T-cell (primary cell): ENCODE measurements at regions not wholly inside any gene's neighbourhood (a gene's known extent, or its start where the extent isn't known, plus 50 kb on each side); places are given as distances from the start of the nearest gene placed in this dataset.

Source experiments
- ATAC-seq, 4 experiments: fragments of 200-7000 bp in 3 of 4; fragments of 150-1000 bp in 1 of 4; cut with Tn5 transposase; replicated peaks in 1 of 4; 1 replicate in 3 of 4; 2 replicates in 1 of 4; pipeline ENCODE4 v1.10.0; 2021; ENCODE audit warnings: moderate library complexity in 3 of 4, mild to moderate bottlenecking in 2 of 4, moderate number of reproducible peaks in 1 of 4
- CTCF ChIA-PET, 2 donors: fragments of 300-600 bp; sonication (Branson Sonifier 250); formaldehyde crosslinking; loops; one replicate each; lab custom pipeline; 2022; ENCODE audit warnings: antibody characterized with exemption in 2 of 2; lab: Charles Lee
- POLR2A ChIA-PET, 2 donors: fragments of 300-600 bp; sonication (Branson Sonifier 250); formaldehyde crosslinking; loops; one replicate each; lab custom pipeline; 2022; ENCODE audit warnings: antibody characterized with exemption in 2 of 2; lab: Charles Lee
- DNase-seq, 35 experiments: peaks; one replicate each; pipeline versions ENCODE4 v3.0.0 to v3.0.0-alpha.2; 2013 to 2023
- H3K27ac ChIP-seq: one replicate; pipeline ENCODE4 v1.5.1; 2013; ENCODE audit warnings: low read length
- H3K27me3 ChIP-seq, 2 experiments: replicated peaks in 1 of 2; 1 replicate in 1 of 2; 2 replicates in 1 of 2; pipeline versions ENCODE4 v1.6.1 to v1.7.0; 2013; ENCODE audit warnings: low read length in 1 of 2, mixed read lengths in 1 of 2; ENCODE audit not compliant: control insufficient read depth in 2 of 2, insufficient read depth in 2 of 2; ENCODE audit errors: extremely low read depth in 1 of 2
- H3K36me3 ChIP-seq, 2 donors: 1 replicate in 1 of 2; 2 replicates in 1 of 2; pipeline versions ENCODE4 v1.6.1 to v1.7.0; 2013; ENCODE audit warnings: low read length in 1 of 2; ENCODE audit not compliant: control insufficient read depth in 2 of 2, insufficient read depth in 1 of 2; ENCODE audit errors: extremely low read depth in 1 of 2
- H3K4me1 ChIP-seq, 2 experiments: 1 replicate in 1 of 2; 2 replicates in 1 of 2; pipeline versions ENCODE4 v1.6.1 to v1.7.0; 2013; ENCODE audit warnings: low read length in 2 of 2, mixed read lengths in 1 of 2; ENCODE audit not compliant: insufficient read depth in 2 of 2, control insufficient read depth in 1 of 2; ENCODE audit errors: extremely low read depth in 1 of 2
- H3K4me3 ChIP-seq, 2 donors: 1 replicate in 1 of 2; 2 replicates in 1 of 2; pipeline versions ENCODE4 v1.5.1 to v1.7.0; 2013; ENCODE audit warnings: mild to moderate bottlenecking in 2 of 2, low read length in 1 of 2, moderate library complexity in 1 of 2; ENCODE audit not compliant: control insufficient read depth in 1 of 2; ENCODE audit errors: extremely low read depth in 1 of 2
- H3K9me3 ChIP-seq: 2 replicates; pipeline ENCODE4 v1.7.0; 2013
- H3K27ac Mint-ChIP-seq, 2 donors: one replicate each; pipeline ENCODE4 v1.8.0; 2020 to 2021; ENCODE audit warnings: mild to moderate bottlenecking in 2 of 2, mixed read lengths in 2 of 2
- H3K27me3 Mint-ChIP-seq, 2 donors: one replicate each; pipeline ENCODE4 v1.8.0; 2021 to 2022; ENCODE audit warnings: mixed read lengths in 2 of 2
- H3K36me3 Mint-ChIP-seq: one replicate; pipeline ENCODE4 v1.8.0; 2021; ENCODE audit warnings: mixed read lengths
- H3K4me1 Mint-ChIP-seq, 3 donors: one replicate each; pipeline ENCODE4 v1.8.0; 2020 to 2022; ENCODE audit warnings: mixed read lengths in 3 of 3, mild to moderate bottlenecking in 1 of 3
- H3K4me3 Mint-ChIP-seq, 3 donors: one replicate each; pipeline ENCODE4 v1.8.0; 2020 to 2022; ENCODE audit warnings: mild to moderate bottlenecking in 3 of 3, mixed read lengths in 3 of 3, moderate library complexity in 3 of 3
- H3K9me3 Mint-ChIP-seq, 3 donors: one replicate each; pipeline ENCODE4 v1.8.0; 2020 to 2022; ENCODE audit warnings: mixed read lengths in 3 of 3
- WGBS: methylation state at CpG from one replicate; pipeline ENCODE4 v1.1.5; 2013; ENCODE audit warnings: missing lambda C conversion rate; ENCODE audit not compliant: insufficient coverage; 5-methylcytosine and 5-hydroxymethylcytosine counted together

GRCh38 chr12:67145692-67146091 lies 123.5 kb upstream of the CAND1 start:
- no CpG with 5 or more reads among the region's 4 CpGs for WGBS
- no peaks in the 10 kb centered on the region for H3K36me3 ChIP-seq
- H3K27me3 ChIP-seq, result no peaks in the 10 kb centered on the region
- no peak overlapping the region for H3K4me3 ChIP-seq
- Mint-ChIP-seq H3K36me3 (no peaks in the 10 kb centered on the region), H3K9me3 (no peaks in the 10 kb centered on the region), H3K27me3 (peaks cover 3 to 15% of the 10 kb centered on the region in 2 donors), H3K4me3 (no peak overlapping the region), H3K4me1 (peaks cover 0 to 3% (median 0%) of the 10 kb centered on the region in 3 donors), H3K27ac (no peak overlapping the region)
- H3K4me1 ChIP-seq, result no peaks in the 10 kb centered on the region
- CTCF ChIA-PET, result no interaction called here
- ATAC-seq (no peak), DNase-seq (no peak)
- no peaks in the 10 kb centered on the region for H3K9me3 ChIP-seq
- no peak overlapping the region for H3K27ac ChIP-seq
- POLR2A ChIA-PET, result no interaction called here

DNA sequence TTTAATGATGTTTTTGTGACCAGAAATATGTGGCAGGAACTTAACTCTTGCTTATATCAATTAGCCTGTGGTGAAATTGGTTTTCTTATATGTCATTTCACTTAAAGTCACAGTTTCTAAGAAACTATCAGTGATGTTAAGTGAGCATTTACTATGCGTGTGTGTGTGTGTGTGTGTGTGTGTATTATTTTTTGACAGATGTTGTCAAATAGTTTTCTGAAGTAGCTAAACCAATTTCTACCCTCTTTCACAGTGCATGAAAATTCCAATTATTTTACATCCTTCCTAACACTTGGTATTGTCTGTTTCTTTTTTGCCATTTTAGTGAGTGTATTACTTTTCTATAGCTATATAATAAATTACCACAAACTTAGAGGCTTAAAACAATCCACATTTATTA lies 122.1 kb upstream of the CAND1 start:
- Mint-ChIP-seq H3K27me3 (peaks cover 0 to 9% of the 10 kb centered on the region in 2 donors), H3K4me3 (no peak overlapping the region), H3K36me3 (no peaks in the 10 kb centered on the region), H3K9me3 (no peaks in the 10 kb centered on the region), H3K4me1 (peaks cover 0 to 3% (median 0%) of the 10 kb centered on the region in 3 donors), H3K27ac (no peak overlapping the region)
- Histone ChIP-seq H3K4me1 (no peaks in the 10 kb centered on the region), H3K27me3 (no peaks in the 10 kb centered on the region), H3K27ac (no peak overlapping the region), H3K9me3 (no peaks in the 10 kb centered on the region), H3K36me3 (no peaks in the 10 kb centered on the region), H3K4me3 (no peak overlapping the region)
- DNase-seq, result no peak
- ChIA-PET CTCF (interaction anchor here in 1 of 2 donors (0.6 kb wide), 1 partner anchor 425 kb away, joined by 3 read pairs; no protein-coding TSS in a partner anchor), POLR2A (no interaction called here)
- no CpG with 5 or more reads among the region's 1 CpG for WGBS
- no peak for ATAC-seq

- no peak overlapping the region for H3K4me3 Mint-ChIP-seq
- H3K4me1 ChIP-seq, result no peaks in the 10 kb centered on the region
- no peak for ATAC-seq
These were observed 121.7 kb upstream of the CAND1 start for GRCh38 chr12:67147447-67147846.

DNA sequence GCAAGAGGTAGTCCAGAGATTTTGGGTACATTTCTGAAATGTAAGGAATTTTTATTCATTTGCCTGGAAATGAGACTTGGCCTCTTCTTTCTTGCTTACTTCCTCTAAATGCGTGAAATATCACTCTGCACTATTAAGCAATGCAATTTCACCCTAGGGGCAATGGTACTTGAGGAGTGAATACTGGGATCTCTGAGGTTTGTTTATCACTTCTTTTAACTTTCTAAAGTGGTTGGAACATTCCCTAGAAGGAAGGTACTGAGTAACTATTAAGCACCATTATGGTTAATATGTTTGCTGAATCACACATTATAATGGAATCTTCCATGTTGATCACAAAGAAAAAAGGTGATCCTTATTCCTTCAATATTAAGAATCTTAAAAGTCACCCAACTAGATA lies 120.9 kb upstream of the CAND1 start:
- CTCF ChIA-PET, result interaction anchor here in 1 of 2 donors (1.0 kb wide), 1 partner anchor 13 kb away, joined by 3 read pairs; no protein-coding TSS in a partner anchor
- POLR2A ChIA-PET, result no interaction called here
- no peak overlapping the region for H3K4me3 Mint-ChIP-seq

More at GRCh38 chr12:67147447-67147846, 121.7 kb upstream of the CAND1 start:
- Histone ChIP-seq H3K27me3 (no peaks in the 10 kb centered on the region), H3K9me3 (no peaks in the 10 kb centered on the region), H3K36me3 (no peaks in the 10 kb centered on the region), H3K4me3 (no peak overlapping the region), H3K27ac (no peak overlapping the region)
- peaks cover 0 to 3% (median 0%) of the 10 kb centered on the region in 3 donors for H3K4me1 Mint-ChIP-seq
- H3K27me3 Mint-ChIP-seq, result peaks cover 0 to 10% of the 10 kb centered on the region in 2 donors
- DNase-seq, result no peak
- ChIA-PET POLR2A (no interaction called here), CTCF (interaction anchor here in 1 of 2 donors (0.6 kb wide), 1 partner anchor 425 kb away, joined by 3 read pairs; no protein-coding TSS in a partner anchor)
- no peak overlapping the region for H3K27ac Mint-ChIP-seq
- no peaks in the 10 kb centered on the region for H3K36me3 Mint-ChIP-seq
- H3K9me3 Mint-ChIP-seq, result no peaks in the 10 kb centered on the region

GRCh38 chr12:67151886-67152285 lies 117.3 kb upstream of the CAND1 start:
- no peaks in the 10 kb centered on the region for H3K36me3 ChIP-seq
- Mint-ChIP-seq H3K4me1 (peaks cover 0 to 3% (median 0%) of the 10 kb centered on the region in 3 donors), H3K9me3 (no peaks in the 10 kb centered on the region), H3K27me3 (peaks cover 7 to 17% of the 10 kb centered on the region in 2 donors), H3K4me3 (no peak overlapping the region), H3K27ac (no peak overlapping the region), H3K36me3 (no peaks in the 10 kb centered on the region)
- POLR2A ChIA-PET, result interaction anchor here in 1 of 2 donors (0.6 kb wide), 1 partner anchor 182 kb away, joined by 5 read pairs; no protein-coding TSS in a partner anchor
- DNase-seq, result no peak
- no peak overlapping the region for H3K27ac ChIP-seq
- H3K4me3 ChIP-seq, result no peak overlapping the region
- no peaks in the 10 kb centered on the region for H3K9me3 ChIP-seq
- H3K4me1 ChIP-seq, result no peaks in the 10 kb centered on the region
- no peaks in the 10 kb centered on the region for H3K27me3 ChIP-seq
- whole genome bisulfite sequencing, result no CpG with 5 or more reads among the region's 3 CpGs
- ATAC-seq, result no peak
- CTCF ChIA-PET, result no interaction called here

More for the DNA sequence above, 120.9 kb upstream of the CAND1 start:
- Mint-ChIP-seq H3K9me3 (no peaks in the 10 kb centered on the region), H3K4me1 (peaks cover 0 to 3% (median 0%) of the 10 kb centered on the region in 3 donors), H3K27me3 (peaks cover 0 to 14% of the 10 kb centered on the region in 2 donors), H3K36me3 (no peaks in the 10 kb centered on the region), H3K27ac (no peak overlapping the region)
- WGBS, result no CpG with 5 or more reads among the region's 1 CpG
- no peaks in the 10 kb centered on the region for H3K27me3 ChIP-seq
- no peak overlapping the region for H3K27ac ChIP-seq
- H3K36me3 ChIP-seq, result no peaks in the 10 kb centered on the region
- no peaks in the 10 kb centered on the region for H3K9me3 ChIP-seq
- ATAC-seq, result no peak
- no peaks in the 10 kb centered on the region for H3K4me1 ChIP-seq
- DNase-seq, result no peak
- no peak overlapping the region for H3K4me3 ChIP-seq

DNA sequence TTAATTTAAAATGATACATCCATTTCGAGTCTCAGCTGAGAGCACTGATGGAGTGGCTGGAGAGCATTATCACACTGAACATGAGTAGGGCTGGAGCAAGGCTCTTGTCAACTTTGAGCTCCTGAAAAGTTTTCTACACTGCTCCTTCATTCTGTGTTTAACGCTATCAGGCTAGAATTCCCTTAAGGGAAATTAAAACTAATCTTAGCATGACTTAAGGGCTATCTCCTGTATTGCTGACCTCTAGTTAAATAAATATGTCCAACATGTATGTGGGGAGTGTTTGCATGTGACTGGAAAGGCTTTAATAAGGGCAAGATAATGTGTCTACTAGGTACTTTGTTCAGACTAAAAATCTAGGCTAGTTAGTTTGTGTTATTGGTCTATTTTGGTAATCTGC lies 116.7 kb upstream of the CAND1 start:
- 80% methylated on average over 1 of the region's 2 CpGs for WGBS
- no peak overlapping the region for H3K27ac ChIP-seq
- ChIA-PET POLR2A (interaction anchor here in 1 of 2 donors (0.6 kb wide), 1 partner anchor 182 kb away, joined by 5 read pairs; no protein-coding TSS in a partner anchor), CTCF (no interaction called here)
- Mint-ChIP-seq H3K4me3 (no peak overlapping the region), H3K36me3 (no peaks in the 10 kb centered on the region), H3K9me3 (no peaks in the 10 kb centered on the region), H3K27me3 (peaks cover 7 to 17% of the 10 kb centered on the region in 2 donors), H3K27ac (no peak overlapping the region), H3K4me1 (peaks cover 0 to 2% (median 0%) of the 10 kb centered on the region in 3 donors)
- no peaks in the 10 kb centered on the region for H3K4me1 ChIP-seq
- no peaks in the 10 kb centered on the region for H3K9me3 ChIP-seq
- H3K36me3 ChIP-seq, result no peaks in the 10 kb centered on the region
- DNase-seq, result no peak
- no peak overlapping the region for H3K4me3 ChIP-seq
- H3K27me3 ChIP-seq, result no peaks in the 10 kb centered on the region
- ATAC-seq, result no peak
